Loucy (cell line): ENCODE measurements at regions not wholly inside any gene's neighbourhood (a gene's known extent, or its start where the extent isn't known, plus 50 kb on each side); places are given as distances from the start of the nearest gene placed in this dataset.

Source experiments
- H2AFZ ChIP-seq: fragments of 200-600 bp; sonication (generic); 2 replicates; pipeline ENCODE4 v1.6.0; 2016; ENCODE audit warnings: antibody characterized with exemption, mild to moderate bottlenecking, low read length, moderate library complexity
- H3F3A ChIP-seq: fragments of 200-600 bp; 2 replicates; pipeline ENCODE4 v1.6.0; 2016; ENCODE audit warnings: antibody characterized with exemption, low read depth, mild to moderate bottlenecking
- H3K27me3 ChIP-seq: fragments of 200-600 bp; sonication (generic); 2 replicates; pipeline ENCODE4 v1.6.1; 2014; ENCODE audit warnings: low read length, mild to moderate bottlenecking; ENCODE audit not compliant: insufficient read depth, poor library complexity, severe bottlenecking
- H3K36me3 ChIP-seq: fragments of 200-600 bp; sonication (generic); 2 replicates; pipeline ENCODE4 v1.6.1; 2016; ENCODE audit warnings: low read length; ENCODE audit not compliant: insufficient read depth
- H3K4me1 ChIP-seq: fragments of 200-600 bp; sonication (generic); 2 replicates; pipeline ENCODE4 v1.5.1; 2014; ENCODE audit warnings: low read length, mild to moderate bottlenecking; ENCODE audit not compliant: insufficient read depth, poor library complexity, severe bottlenecking
- H3K4me2 ChIP-seq: fragments of 200-600 bp; sonication (generic); 2 replicates; pipeline ENCODE4 v1.6.0; 2014; ENCODE audit warnings: antibody characterized with exemption, low read length, low read depth, mild to moderate bottlenecking; ENCODE audit not compliant: poor library complexity, severe bottlenecking
- H3K4me3 ChIP-seq: fragments of 200-600 bp; sonication (generic); 2 replicates; pipeline ENCODE4 v1.5.1; 2014; ENCODE audit warnings: low read length, mild to moderate bottlenecking, mixed read lengths; ENCODE audit not compliant: poor library complexity, severe bottlenecking
- H3K79me2 ChIP-seq: fragments of 200-600 bp; sonication (generic); 2 replicates; pipeline ENCODE4 v1.6.1; 2014; ENCODE audit warnings: low read length; ENCODE audit not compliant: insufficient read depth
- H3K9ac ChIP-seq: fragments of 200-600 bp; sonication (generic); 2 replicates; pipeline ENCODE4 v1.6.0; 2014; ENCODE audit warnings: mild to moderate bottlenecking, low read depth, low read length, moderate library complexity; ENCODE audit not compliant: poor library complexity, severe bottlenecking
- H3K9me2 ChIP-seq: fragments of 200-600 bp; sonication (generic); replicated peaks from 2 replicates; pipeline ENCODE4 v1.6.1; 2016; ENCODE audit warnings: low read depth, low read length, mixed read lengths
- H3K9me3 ChIP-seq: fragments of 200-600 bp; sonication (generic); 2 replicates; pipeline ENCODE4 v1.6.1; 2014; ENCODE audit warnings: mild to moderate bottlenecking, antibody characterized with exemption, low read length, low read depth; ENCODE audit not compliant: insufficient read depth
- H4K20me1 ChIP-seq: fragments of 200-600 bp; sonication (generic); 2 replicates; pipeline ENCODE4 v1.6.0; 2014; ENCODE audit warnings: antibody characterized with exemption, low read length, mild to moderate bottlenecking; ENCODE audit not compliant: insufficient read depth, poor library complexity, severe bottlenecking
- CTCF ChIP-seq: fragments of 200-600 bp; sonication (generic); conservative IDR thresholded peaks from 2 replicates; pipeline ENCODE4 v1.5.1; 2014; ENCODE audit warnings: mild to moderate bottlenecking, antibody characterized with exemption, low read length
- EZH2phosphoT487 ChIP-seq: fragments of 200-600 bp; IDR thresholded peaks from 2 replicates; pipeline ENCODE4 v1.6.1; 2018; ENCODE audit warnings: antibody characterized with exemption, mild to moderate bottlenecking, moderate library complexity, borderline replicate concordance

- H3K9me2 ChIP-seq = no peaks in the 10 kb centered on the region
- H3K9me3 ChIP-seq = no peaks in the 10 kb centered on the region
- H3K79me2 ChIP-seq = no peaks in the 10 kb centered on the region
- no peak overlapping the region for H3K4me2 ChIP-seq
- H3F3A ChIP-seq = no peaks in the 10 kb centered on the region
- no peak overlapping the region for H2AFZ ChIP-seq
- TF ChIP-seq EZH2phosphoT487 (no peak), CTCF (no peak)
- H4K20me1 ChIP-seq = no peaks in the 10 kb centered on the region
- no peaks in the 10 kb centered on the region for H3K36me3 ChIP-seq
- H3K4me3 ChIP-seq = no peak overlapping the region
- H3K9ac ChIP-seq = no peak overlapping the region
- H3K4me1 ChIP-seq = no peaks in the 10 kb centered on the region
- H3K27me3 ChIP-seq = no peaks in the 10 kb centered on the region
These were observed 97.6 kb downstream of the NAV1 start for GRCh38 chr1:201636510-201636971.

GRCh38 chr1:201637282-201638079 is 98.6 kb downstream of the NAV1 start:
- Histone ChIP-seq H3K4me1 (no peaks in the 10 kb centered on the region), H3K4me2 (no peak overlapping the region), H4K20me1 (no peaks in the 10 kb centered on the region), H3K4me3 (no peak overlapping the region), H3F3A (no peaks in the 10 kb centered on the region), H3K27me3 (no peaks in the 10 kb centered on the region), H3K79me2 (no peaks in the 10 kb centered on the region), H3K9me3 (no peaks in the 10 kb centered on the region), H2AFZ (no peak overlapping the region), H3K9me2 (no peaks in the 10 kb centered on the region), H3K9ac (no peak overlapping the region), H3K36me3 (no peaks in the 10 kb centered on the region)
- TF ChIP-seq CTCF (no peak), EZH2phosphoT487 (no peak)

GRCh38 chr1:201639391-201639790 is 100.5 kb downstream of the NAV1 start:
- no peak overlapping the region for H3K4me2 ChIP-seq
- H3K4me3 ChIP-seq = no peak overlapping the region
- no peaks in the 10 kb centered on the region for H3K9me2 ChIP-seq
- no peak overlapping the region for H3K9ac ChIP-seq
- no peaks in the 10 kb centered on the region for H3K4me1 ChIP-seq
- H4K20me1 ChIP-seq = no peaks in the 10 kb centered on the region
- TF ChIP-seq CTCF (no peak), EZH2phosphoT487 (no peak)
- no peaks in the 10 kb centered on the region for H3K79me2 ChIP-seq
- H3K27me3 ChIP-seq = no peaks in the 10 kb centered on the region
- H3K9me3 ChIP-seq = no peaks in the 10 kb centered on the region
- no peaks in the 10 kb centered on the region for H3K36me3 ChIP-seq
- H3F3A ChIP-seq = no peaks in the 10 kb centered on the region
- H2AFZ ChIP-seq = no peak overlapping the region
